H9 (cell line): ENCODE measurements at regions not wholly inside any gene's neighbourhood (a gene's known extent, or its start where the extent isn't known, plus 50 kb on each side); places are given as distances from the start of the nearest gene placed in this dataset.

Experiments
- DNase-seq: peaks from one replicate; pipeline ENCODE4 v3.0.0-alpha.2; 2017
- H2AFZ ChIP-seq: one replicate; pipeline ENCODE4 v1.6.1; 2013; ENCODE audit warnings: mild to moderate bottlenecking, low read length, control low read depth, moderate library complexity
- H2AK5ac ChIP-seq: 2 replicates; pipeline ENCODE4 v1.6.1; 2013; ENCODE audit warnings: low read length, control low read depth, mixed read lengths; ENCODE audit not compliant: insufficient read length
- H2BK120ac ChIP-seq: one replicate; pipeline ENCODE4 v1.6.1; 2013; ENCODE audit warnings: low read depth, mild to moderate bottlenecking, low read length, control low read depth, inconsistent platforms; ENCODE audit not compliant: poor library complexity, severe bottlenecking
- H2BK12ac ChIP-seq: 2 replicates; pipeline ENCODE4 v1.6.1; 2013; ENCODE audit warnings: low read length, control low read depth, mixed read lengths, low read depth; ENCODE audit not compliant: insufficient read length
- H2BK15ac ChIP-seq: 2 replicates; pipeline ENCODE4 v1.6.1; 2013; ENCODE audit warnings: low read depth, low read length, control low read depth
- H2BK20ac ChIP-seq: one replicate; pipeline ENCODE4 v1.6.1; 2013; ENCODE audit warnings: low read depth, mild to moderate bottlenecking, low read length, control low read depth, inconsistent platforms; ENCODE audit not compliant: poor library complexity, severe bottlenecking
- H2BK5ac ChIP-seq: 2 replicates; pipeline ENCODE4 v1.6.1; 2013; ENCODE audit warnings: low read length, control low read depth, mixed read lengths; ENCODE audit not compliant: insufficient read length
- H3K14ac ChIP-seq: 2 replicates; pipeline ENCODE4 v1.6.1; 2013; ENCODE audit warnings: low read length, control low read depth; ENCODE audit not compliant: insufficient read depth
- H3K18ac ChIP-seq: 2 replicates; pipeline ENCODE4 v1.6.1; 2013; ENCODE audit warnings: low read depth, mild to moderate bottlenecking, mixed read lengths, low read length, control low read depth; ENCODE audit not compliant: insufficient read length
- H3K23ac ChIP-seq: 2 replicates; pipeline ENCODE4 v1.6.1; 2013; ENCODE audit warnings: low read length, control low read depth, mixed read lengths, low read depth; ENCODE audit not compliant: insufficient read length
- H3K23me2 ChIP-seq: 2 replicates; pipeline ENCODE4 v1.6.1; 2013; ENCODE audit warnings: low read depth, mild to moderate bottlenecking, mixed read lengths, low read length, control low read depth; ENCODE audit not compliant: insufficient read length, poor library complexity, severe bottlenecking
- H3K27ac ChIP-seq: 2 replicates; pipeline ENCODE4 v1.5.1; 2013; ENCODE audit warnings: low read length, control low read depth, mixed read lengths, low read depth; ENCODE audit not compliant: insufficient read length
- H3K27me3 ChIP-seq: 2 replicates; pipeline ENCODE4 v1.6.1; 2013; ENCODE audit warnings: low read length, control low read depth, inconsistent platforms; ENCODE audit not compliant: insufficient read depth
- H3K4ac ChIP-seq: 2 replicates; pipeline ENCODE4 v1.6.1; 2013; ENCODE audit warnings: low read depth, mild to moderate bottlenecking, control low read depth, inconsistent platforms, low read length, moderate library complexity
- H3K4me1 ChIP-seq: 2 replicates; pipeline ENCODE4 v1.6.1; 2013; ENCODE audit warnings: low read length, control low read depth, inconsistent platforms; ENCODE audit not compliant: insufficient read depth
- H3K4me2 ChIP-seq: 2 replicates; pipeline ENCODE4 v1.6.1; 2013; ENCODE audit warnings: low read length, control low read depth, mixed read lengths; ENCODE audit not compliant: insufficient read length, insufficient read depth
- H3K56ac ChIP-seq: 2 replicates; pipeline ENCODE4 v1.6.1; 2013; ENCODE audit warnings: low read depth, mild to moderate bottlenecking, mixed read lengths, low read length, control low read depth; ENCODE audit not compliant: insufficient read length
- H3K79me1 ChIP-seq: 2 replicates; pipeline ENCODE4 v1.6.1; 2013; ENCODE audit warnings: low read depth, mild to moderate bottlenecking, moderate library complexity, low read length, control low read depth, inconsistent platforms; ENCODE audit not compliant: insufficient read depth, poor library complexity, severe bottlenecking
- H3K79me2 ChIP-seq: 2 replicates; pipeline ENCODE4 v1.6.1; 2013; ENCODE audit warnings: low read length, control low read depth, inconsistent platforms; ENCODE audit not compliant: insufficient read depth
- H3K9ac ChIP-seq: 2 replicates; pipeline ENCODE4 v1.6.1; 2013; ENCODE audit warnings: low read length, control low read depth, mixed read lengths; ENCODE audit not compliant: insufficient read length; ENCODE audit errors: extremely low read depth
- H3K9me3 ChIP-seq: one replicate; pipeline ENCODE4 v1.6.1; 2013; ENCODE audit warnings: low read depth, low read length, inconsistent platforms; ENCODE audit not compliant: control insufficient read depth
- H3T11ph ChIP-seq: one replicate; pipeline ENCODE4 v1.6.1; 2013; ENCODE audit warnings: mild to moderate bottlenecking, low read length, control low read depth, inconsistent platforms
- H4K20me1 ChIP-seq: one replicate; pipeline ENCODE4 v1.6.1; 2013; ENCODE audit not compliant: control insufficient read depth, insufficient read length, insufficient read depth
- H4K5ac ChIP-seq: 2 replicates; pipeline ENCODE4 v1.6.1; 2013; ENCODE audit warnings: low read depth, mild to moderate bottlenecking, mixed read lengths, low read length, control low read depth; ENCODE audit not compliant: insufficient read length
- H4K8ac ChIP-seq: replicated peaks from 2 replicates; pipeline ENCODE4 v1.6.1; 2013; ENCODE audit warnings: low read length, control low read depth, mixed read lengths, low read depth; ENCODE audit not compliant: insufficient read length
- H4K91ac ChIP-seq: 2 replicates; pipeline ENCODE4 v1.6.1; 2013; ENCODE audit warnings: low read depth, mild to moderate bottlenecking, moderate library complexity, mixed read lengths, low read length, control low read depth; ENCODE audit not compliant: insufficient read length
- H3K27ac Mint-ChIP-seq, 3 experiments: 2 replicates in 2 of 3; 3 replicates in 1 of 3; pipeline ENCODE4 v1.8.0; 2020 to 2021; ENCODE audit warnings: mixed read lengths in 3 of 3, mild to moderate bottlenecking in 1 of 3, moderate library complexity in 1 of 3
- H3K27me3 Mint-ChIP-seq: 2 replicates; pipeline ENCODE4 v1.8.0; 2021; ENCODE audit warnings: low read depth, mild to moderate bottlenecking, moderate library complexity, mixed read lengths
- H3K36me3 Mint-ChIP-seq, 3 experiments: 2 replicates in 2 of 3; 3 replicates in 1 of 3; pipeline ENCODE4 v1.8.0; 2020 to 2021; ENCODE audit warnings: low read depth in 3 of 3, mixed read lengths in 3 of 3; ENCODE audit not compliant: insufficient read depth in 1 of 3
- H3K4me1 Mint-ChIP-seq, 2 experiments: 2 replicates each; pipeline ENCODE4 v1.8.0; 2020; ENCODE audit warnings: mixed read lengths in 2 of 2
- H3K4me3 Mint-ChIP-seq, 2 experiments: 2 replicates in 1 of 2; 3 replicates in 1 of 2; pipeline ENCODE4 v1.8.0; 2020 to 2021; ENCODE audit warnings: mild to moderate bottlenecking in 2 of 2, mixed read lengths in 2 of 2, moderate library complexity in 1 of 2
- H3K9me3 Mint-ChIP-seq, 2 experiments: 2 replicates in 1 of 2; 3 replicates in 1 of 2; pipeline ENCODE4 v1.8.0; 2020; ENCODE audit warnings: mild to moderate bottlenecking in 2 of 2, mixed read lengths in 2 of 2, moderate library complexity in 1 of 2
- TF ChIP-seq, protein P1 (sequence below): fragments of 200-600 bp; sonication (generic); conservative IDR thresholded peaks from 3 replicates; pipeline ENCODE4 v1.8.0; 2021; ENCODE audit warnings: antibody characterized with exemption, mild to moderate bottlenecking

DNA sequence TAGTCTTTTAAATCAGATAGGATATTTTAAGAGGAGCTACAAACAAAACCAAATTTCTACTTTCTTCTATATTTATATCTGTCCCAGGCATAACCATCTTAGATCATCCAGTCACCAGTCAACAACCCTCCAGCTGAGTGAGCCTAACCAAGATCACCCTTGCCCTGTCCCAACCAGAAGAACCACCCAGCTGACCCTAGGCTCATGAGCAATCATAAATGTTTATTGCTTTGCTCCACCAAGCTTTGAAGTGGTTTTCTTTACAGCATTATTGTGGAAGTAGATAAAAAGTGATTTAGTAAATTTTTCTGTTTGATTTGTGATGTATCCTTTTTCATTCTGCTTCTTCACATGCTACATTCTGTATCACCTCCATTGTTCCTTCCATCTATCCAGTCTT is 167.2 kb upstream of the PIEZO2 start:
- H4K91ac ChIP-seq, result no peak overlapping the region
- no peaks in the 10 kb centered on the region for H3K4me1 ChIP-seq
- no peak overlapping the region for H3K56ac ChIP-seq
- no peak overlapping the region for H3K27ac ChIP-seq
- H3K79me1 ChIP-seq, result no peaks in the 10 kb centered on the region
- no peaks in the 10 kb centered on the region for H3K4me1 Mint-ChIP-seq
- H2BK20ac ChIP-seq, result no peak overlapping the region
- H3K9me3 ChIP-seq, result no peaks in the 10 kb centered on the region
- H3K36me3 Mint-ChIP-seq, result no peaks in the 10 kb centered on the region
- H3K27me3 ChIP-seq, result no peaks in the 10 kb centered on the region
- DNase-seq, result no peak
- no peak overlapping the region for H4K5ac ChIP-seq
- H4K8ac ChIP-seq, result no peak overlapping the region
- H2AK5ac ChIP-seq, result no peak overlapping the region
- no peak overlapping the region for H3K23ac ChIP-seq
- H2BK12ac ChIP-seq, result no peak overlapping the region
- no peak overlapping the region for H2BK15ac ChIP-seq
- H3K9me3 Mint-ChIP-seq, result no peaks in the 10 kb centered on the region
- no peak overlapping the region for H3K4me3 Mint-ChIP-seq
- no peak overlapping the region for H3K27ac Mint-ChIP-seq
- H4K20me1 ChIP-seq, result no peaks in the 10 kb centered on the region
- no peak overlapping the region for H3T11ph ChIP-seq
- H3K9ac ChIP-seq, result no peak overlapping the region
- no peak overlapping the region for H3K18ac ChIP-seq
- H3K79me2 ChIP-seq, result no peaks in the 10 kb centered on the region
- TF ChIP-seq, protein P1, sequence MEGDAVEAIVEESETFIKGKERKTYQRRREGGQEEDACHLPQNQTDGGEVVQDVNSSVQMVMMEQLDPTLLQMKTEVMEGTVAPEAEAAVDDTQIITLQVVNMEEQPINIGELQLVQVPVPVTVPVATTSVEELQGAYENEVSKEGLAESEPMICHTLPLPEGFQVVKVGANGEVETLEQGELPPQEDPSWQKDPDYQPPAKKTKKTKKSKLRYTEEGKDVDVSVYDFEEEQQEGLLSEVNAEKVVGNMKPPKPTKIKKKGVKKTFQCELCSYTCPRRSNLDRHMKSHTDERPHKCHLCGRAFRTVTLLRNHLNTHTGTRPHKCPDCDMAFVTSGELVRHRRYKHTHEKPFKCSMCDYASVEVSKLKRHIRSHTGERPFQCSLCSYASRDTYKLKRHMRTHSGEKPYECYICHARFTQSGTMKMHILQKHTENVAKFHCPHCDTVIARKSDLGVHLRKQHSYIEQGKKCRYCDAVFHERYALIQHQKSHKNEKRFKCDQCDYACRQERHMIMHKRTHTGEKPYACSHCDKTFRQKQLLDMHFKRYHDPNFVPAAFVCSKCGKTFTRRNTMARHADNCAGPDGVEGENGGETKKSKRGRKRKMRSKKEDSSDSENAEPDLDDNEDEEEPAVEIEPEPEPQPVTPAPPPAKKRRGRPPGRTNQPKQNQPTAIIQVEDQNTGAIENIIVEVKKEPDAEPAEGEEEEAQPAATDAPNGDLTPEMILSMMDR, result no peak
- no peak overlapping the region for H2AFZ ChIP-seq
- no peak overlapping the region for H3K4me2 ChIP-seq
- no peak overlapping the region for H2BK5ac ChIP-seq
- no peak overlapping the region for H3K4ac ChIP-seq
- no peaks in the 10 kb centered on the region for H3K23me2 ChIP-seq
- no peak overlapping the region for H2BK120ac ChIP-seq
- peaks cover 3% of the 10 kb centered on the region; the same call in 1 of the 2 replicates for H3K27me3 Mint-ChIP-seq
- no peak overlapping the region for H3K14ac ChIP-seq
